ENCODE measurements at regions not wholly inside any gene's neighbourhood (a gene's known extent, or its start where the extent isn't known, plus 50 kb on each side); places are given as distances from the start of the nearest gene placed in this dataset.
"Not testable (repeated sequence)": the region's sequence is repeated elsewhere in the genome, so short reads cannot be mapped to it uniquely, and the experiment has no call there.

GRCh38 chr7:153406486-153406872, 645.7 kb upstream of the DPP6 start:
- H3K27ac ChIP-seq = no peak overlapping the region
- no peak overlapping the region for H3K4me2 ChIP-seq (ENCODE audit: unreplicated experiment)
- no peaks in the 10 kb centered on the region for H3K9me2 ChIP-seq (ENCODE audit: insufficient read depth)
- H3K4me3 ChIP-seq = no peak overlapping the region
- no peak overlapping the region for H2AFZ ChIP-seq
- H3F3A ChIP-seq (ENCODE audit: insufficient read depth) = no peaks in the 10 kb centered on the region
- 20 to 22% methylated on average over 6 of the region's 6 CpGs for WGBS, 2 experiments (ENCODE audit: low coverage in 1 of 2, low lambda C conversion rate in 2 of 2, missing lambda C conversion rate in 2 of 2)
- H3K4me1 ChIP-seq (ENCODE audit: insufficient read depth) = no peaks in the 10 kb centered on the region
- H3K36me3 ChIP-seq (ENCODE audit: low read depth) = no peaks in the 10 kb centered on the region
- H4K20me1 ChIP-seq (ENCODE audit: insufficient read depth) = no peaks in the 10 kb centered on the region
- H3K79me2 ChIP-seq (ENCODE audit: insufficient read depth) = no peaks in the 10 kb centered on the region
- H3K9me3 ChIP-seq (ENCODE audit: low read depth) = no peaks in the 10 kb centered on the region
- DNase-seq = no peak
- H3K27me3 ChIP-seq (replicated peaks; ENCODE audit: insufficient read depth) = no peaks in the 10 kb centered on the region
- no peak overlapping the region for H3K9ac ChIP-seq
- TF ChIP-seq EZH2 (IDR thresholded peaks at IDR 0.05; ENCODE audit: insufficient read depth, poor library complexity, severe bottlenecking) (no peak), EZH2phosphoT487 (IDR thresholded peaks at IDR 0.05; ENCODE audit: insufficient read depth, low read depth) (no peak)
- in situ Hi-C loops (cut with MboI) = no loop called here

DNA sequence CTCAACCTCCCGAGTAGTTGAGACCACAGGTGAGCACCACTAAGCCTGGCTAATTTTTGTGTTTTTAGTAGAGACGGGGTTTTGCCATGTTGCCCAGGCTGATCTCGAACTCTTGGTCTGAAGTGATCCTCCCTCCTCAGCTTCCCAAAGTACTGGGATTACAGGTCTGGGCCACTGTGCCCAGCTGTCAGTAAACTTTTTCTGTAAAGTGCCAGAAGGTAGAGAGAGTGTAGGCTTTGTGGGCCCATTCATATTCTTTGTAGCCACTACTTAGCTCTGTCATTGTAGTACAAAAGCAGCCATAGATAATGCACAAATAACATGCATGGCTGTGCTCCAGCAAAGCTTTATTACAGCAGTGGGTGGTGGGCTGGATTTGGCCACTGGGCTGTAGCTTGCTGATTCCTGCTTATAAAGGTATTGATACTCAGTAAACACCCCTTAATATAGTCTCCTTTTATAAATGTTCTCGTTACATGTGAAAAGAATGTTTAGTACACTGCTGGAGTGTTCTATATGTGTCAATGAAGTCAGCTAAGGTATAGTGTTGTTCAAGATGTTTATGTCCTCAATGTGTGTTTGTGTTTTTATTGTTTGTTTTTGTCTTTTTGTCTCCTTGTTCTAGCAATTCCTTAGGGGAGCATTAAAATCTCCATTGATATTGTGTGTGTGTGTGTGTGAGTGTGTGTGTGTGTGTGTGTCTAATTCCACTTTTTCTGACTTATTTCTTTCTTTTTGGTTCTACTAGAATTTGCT, 644.7 kb upstream of the DPP6 start:
- no peaks in the 10 kb centered on the region for H3F3A ChIP-seq (ENCODE audit: insufficient read depth)
- H3K27ac ChIP-seq = no peak overlapping the region
- in situ Hi-C loops (cut with MboI) = no loop called here
- no peak overlapping the region for H3K4me2 ChIP-seq (ENCODE audit: unreplicated experiment)
- no peak overlapping the region for H2AFZ ChIP-seq
- no peaks in the 10 kb centered on the region for H3K27me3 ChIP-seq (replicated peaks; ENCODE audit: insufficient read depth)
- H3K4me3 ChIP-seq = no peak overlapping the region
- no peak overlapping the region for H3K9ac ChIP-seq
- H4K20me1 ChIP-seq (ENCODE audit: insufficient read depth) = no peaks in the 10 kb centered on the region
- H3K4me1 ChIP-seq (ENCODE audit: insufficient read depth) = no peaks in the 10 kb centered on the region
- no peaks in the 10 kb centered on the region for H3K9me3 ChIP-seq (ENCODE audit: low read depth)
- no peaks in the 10 kb centered on the region for H3K36me3 ChIP-seq (ENCODE audit: low read depth)
- DNase-seq = no peak
- no peak for TF ChIP-seq EZH2 (IDR thresholded peaks at IDR 0.05; ENCODE audit: insufficient read depth, poor library complexity, severe bottlenecking)
- no peak for TF ChIP-seq EZH2phosphoT487 (IDR thresholded peaks at IDR 0.05; ENCODE audit: insufficient read depth, low read depth)
- no peaks in the 10 kb centered on the region for H3K9me2 ChIP-seq (ENCODE audit: insufficient read depth)
- 19 to 26% methylated on average over 4 of the region's 4 CpGs for WGBS, 2 experiments (ENCODE audit: low coverage in 1 of 2, low lambda C conversion rate in 2 of 2, missing lambda C conversion rate in 2 of 2)
- H3K79me2 ChIP-seq (ENCODE audit: insufficient read depth) = no peaks in the 10 kb centered on the region

GRCh38 chr7:153408360-153409335, 643.5 kb upstream of the DPP6 start:
- Histone ChIP-seq H3K9me3 (ENCODE audit: low read depth) (no peaks in the 10 kb centered on the region), H2AFZ (no peak overlapping the region), H3K4me2 (ENCODE audit: unreplicated experiment) (no peak overlapping the region), H3K79me2 (ENCODE audit: insufficient read depth) (no peaks in the 10 kb centered on the region), H3K27ac (no peak overlapping the region), H3F3A (ENCODE audit: insufficient read depth) (no peaks in the 10 kb centered on the region), H3K27me3 (replicated peaks; ENCODE audit: insufficient read depth) (no peaks in the 10 kb centered on the region), H3K4me1 (ENCODE audit: insufficient read depth) (no peaks in the 10 kb centered on the region), H4K20me1 (ENCODE audit: insufficient read depth) (no peaks in the 10 kb centered on the region), H3K9ac (no peak overlapping the region), H3K9me2 (ENCODE audit: insufficient read depth) (no peaks in the 10 kb centered on the region), H3K4me3 (no peak overlapping the region), H3K36me3 (ENCODE audit: low read depth) (no peaks in the 10 kb centered on the region)
- TF ChIP-seq EZH2phosphoT487 (IDR thresholded peaks at IDR 0.05; ENCODE audit: insufficient read depth, low read depth) (no peak), EZH2 (IDR thresholded peaks at IDR 0.05; ENCODE audit: insufficient read depth, poor library complexity, severe bottlenecking) (no peak)
- WGBS, 2 experiments (ENCODE audit: low coverage in 1 of 2, low lambda C conversion rate in 2 of 2, missing lambda C conversion rate in 2 of 2) = 17 to 19% methylated on average over 3 of the region's 3 CpGs
- in situ Hi-C loops (cut with MboI) = no loop called here
- DNase-seq = no peak

- H3K4me3 ChIP-seq; H3K79me2 ChIP-seq (ENCODE audit: insufficient read depth); H3F3A ChIP-seq (ENCODE audit: insufficient read depth); H3K27me3 ChIP-seq (replicated peaks; ENCODE audit: insufficient read depth); H4K20me1 ChIP-seq (ENCODE audit: insufficient read depth); in situ Hi-C loops (cut with MboI); H2AFZ ChIP-seq; H3K9me3 ChIP-seq (ENCODE audit: low read depth); H3K9ac ChIP-seq; H3K27ac ChIP-seq; H3K4me2 ChIP-seq (ENCODE audit: unreplicated experiment); H3K4me1 ChIP-seq (ENCODE audit: insufficient read depth); H3K36me3 ChIP-seq (ENCODE audit: low read depth); DNase-seq; H3K9me2 ChIP-seq (ENCODE audit: insufficient read depth): not testable (repeated sequence)
- WGBS, 2 experiments (ENCODE audit: low coverage in 1 of 2, low lambda C conversion rate in 2 of 2, missing lambda C conversion rate in 2 of 2) = 42 to 43% methylated on average over 10 of the region's 10 CpGs
Observed at GRCh38 chr7:153409567-153410342, 642.4 kb upstream of the DPP6 start.

- H3K9me3 ChIP-seq (ENCODE audit: low read depth); H3K4me1 ChIP-seq (ENCODE audit: insufficient read depth): not testable (repeated sequence)
Observed at GRCh38 chr7:153410997-153411642, 641.1 kb upstream of the DPP6 start.

DNA sequence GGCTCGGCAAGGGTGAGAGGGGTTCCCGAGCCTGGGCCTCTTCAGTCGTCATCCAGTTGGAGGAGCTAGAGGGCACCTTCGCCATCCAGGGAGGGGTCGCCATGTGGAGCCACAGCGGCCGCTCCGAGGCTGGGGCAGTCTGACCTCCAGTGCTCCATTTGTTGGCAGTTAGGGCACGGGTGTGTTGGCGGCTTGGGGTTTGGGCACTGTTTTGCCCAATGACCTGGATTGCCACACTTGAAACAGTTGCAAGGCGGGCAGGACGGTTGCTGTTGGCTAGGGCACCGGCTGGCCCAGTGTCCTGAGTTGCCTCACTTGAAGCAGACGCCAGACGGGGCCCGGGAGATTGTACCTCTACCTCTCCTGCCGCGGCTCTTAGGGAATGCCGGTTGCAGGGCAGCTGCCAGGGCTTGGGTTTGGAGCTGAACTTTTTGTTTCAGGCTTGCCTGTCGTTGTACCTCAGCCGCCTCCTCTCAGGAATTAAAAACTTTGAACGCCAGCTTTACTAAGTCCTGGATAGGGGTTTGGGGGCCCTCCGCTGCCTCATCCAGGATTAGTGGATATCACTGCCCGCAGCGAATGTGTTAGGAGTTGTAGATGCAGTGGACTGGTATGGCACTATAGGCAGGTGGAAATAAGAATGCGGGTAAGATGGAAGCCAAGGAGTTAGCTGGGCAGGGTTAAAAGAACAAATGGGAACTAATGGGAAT, 639.9 kb upstream of the DPP6 start:
- H3K4me2 ChIP-seq (ENCODE audit: unreplicated experiment); H3K4me3 ChIP-seq; H3K27ac ChIP-seq; H2AFZ ChIP-seq; H3K27me3 ChIP-seq (replicated peaks; ENCODE audit: insufficient read depth); H3K9ac ChIP-seq; H3F3A ChIP-seq (ENCODE audit: insufficient read depth); H3K4me1 ChIP-seq (ENCODE audit: insufficient read depth); H4K20me1 ChIP-seq (ENCODE audit: insufficient read depth); H3K9me2 ChIP-seq (ENCODE audit: insufficient read depth); DNase-seq; H3K36me3 ChIP-seq (ENCODE audit: low read depth); H3K9me3 ChIP-seq (ENCODE audit: low read depth); in situ Hi-C loops (cut with MboI); H3K79me2 ChIP-seq (ENCODE audit: insufficient read depth): not testable (repeated sequence)
- 63 to 69% methylated on average over 26 of the region's 26 CpGs for WGBS, 2 experiments (ENCODE audit: low coverage in 1 of 2, low lambda C conversion rate in 2 of 2, missing lambda C conversion rate in 2 of 2)

More at GRCh38 chr7:153410997-153411642, 641.1 kb upstream of the DPP6 start:
- in situ Hi-C loops (cut with MboI); H3K4me2 ChIP-seq (ENCODE audit: unreplicated experiment); H4K20me1 ChIP-seq (ENCODE audit: insufficient read depth); H3K9ac ChIP-seq; DNase-seq; H3K27me3 ChIP-seq (replicated peaks; ENCODE audit: insufficient read depth); H3K79me2 ChIP-seq (ENCODE audit: insufficient read depth); H3K4me3 ChIP-seq; H3K27ac ChIP-seq; H3F3A ChIP-seq (ENCODE audit: insufficient read depth); H2AFZ ChIP-seq; H3K9me2 ChIP-seq (ENCODE audit: insufficient read depth); H3K36me3 ChIP-seq (ENCODE audit: low read depth): not testable (repeated sequence)
- WGBS, 2 experiments (ENCODE audit: low coverage in 1 of 2, low lambda C conversion rate in 2 of 2, missing lambda C conversion rate in 2 of 2) = 44 to 47% methylated on average over 18 of the region's 18 CpGs
